Ascending aorta (tissue), 2 donors: ENCODE measurements at regions not wholly inside any gene's neighbourhood (a gene's known extent, or its start where the extent isn't known, plus 50 kb on each side); places are given as distances from the start of the nearest gene placed in this dataset.

Experiments
- DNase-seq, 2 donors: peaks; one replicate each; pipeline ENCODE4 v3.0.0-alpha.2; 2019; ENCODE audit warnings: low spot score in 2 of 2
- H3K27ac ChIP-seq, 2 donors: fragments of 200-600 bp; sonication (generic); one replicate each; pipeline ENCODE4 v1.5.1; 2016 to 2017; ENCODE audit warnings: mild to moderate bottlenecking in 1 of 2
- H3K27me3 ChIP-seq: fragments of 200-600 bp; sonication (generic); one replicate; pipeline ENCODE4 v1.5.1; 2017
- H3K36me3 ChIP-seq, 2 donors: fragments of 200-600 bp; sonication (generic); one replicate each; pipeline ENCODE4 v1.5.1; 2016
- H3K4me1 ChIP-seq, 2 donors: fragments of 200-600 bp; sonication (generic); one replicate each; pipeline ENCODE4 v1.5.1; 2016 to 2017; ENCODE audit warnings: mild to moderate bottlenecking in 1 of 2
- H3K4me3 ChIP-seq, 2 donors: fragments of 200-600 bp; sonication (generic); one replicate each; pipeline ENCODE4 v1.5.1; 2016 to 2017; ENCODE audit warnings: mild to moderate bottlenecking in 1 of 2
- H3K9me3 ChIP-seq, 2 donors: fragments of 200-600 bp; sonication (generic); one replicate each; pipeline ENCODE4 v1.5.1; 2016
- CTCF ChIP-seq, 3 experiments: fragments of 200-600 bp in 2 of 3; fragments of 450-650 bp in 1 of 3; sonication (generic) in 2 of 3; IDR thresholded peaks; one replicate each; pipeline ENCODE4 v1.5.1; 2016 to 2019; ENCODE audit warnings: antibody characterized with exemption in 3 of 3, mild to moderate bottlenecking in 1 of 3, moderate library complexity in 1 of 3
- intact Hi-C: fragments of 100-400 bp; cut with DNase I; formaldehyde crosslinking; loops from one replicate; pipeline ENCODE4 v1.15.1; 2023

GRCh38 chr4:125719987-125720386, 405.2 kb downstream of the FAT4 start:
- Histone ChIP-seq H3K27me3 (no peaks in the 10 kb centered on the region), H3K27ac (no peak overlapping the region), H3K4me1 (no peaks in the 10 kb centered on the region), H3K9me3 (no peaks in the 10 kb centered on the region), H3K4me3 (no peak overlapping the region), H3K36me3 (no peaks in the 10 kb centered on the region)
- intact Hi-C loops, result no loop called here
- no peak for TF ChIP-seq CTCF (IDR thresholded peaks at IDR 0.05)
- DNase-seq, result no peak

- intact Hi-C loops, result no loop called here
- Histone ChIP-seq H3K4me1 (no peaks in the 10 kb centered on the region), H3K9me3 (no peaks in the 10 kb centered on the region), H3K27ac (no peak overlapping the region), H3K36me3 (no peaks in the 10 kb centered on the region), H3K27me3 (no peaks in the 10 kb centered on the region), H3K4me3 (no peak overlapping the region)
- no peak for TF ChIP-seq CTCF (IDR thresholded peaks at IDR 0.05)
- no peak for DNase-seq
These were observed 407.3 kb downstream of the FAT4 start for GRCh38 chr4:125722009-125722408.

- H3K27ac ChIP-seq, result no peak overlapping the region
- TF ChIP-seq CTCF (IDR thresholded peaks at IDR 0.05), result no peak
- H3K4me3 ChIP-seq, result no peak overlapping the region
- DNase-seq, result no peak
- H3K9me3 ChIP-seq, result no peaks in the 10 kb centered on the region
- no peaks in the 10 kb centered on the region for H3K4me1 ChIP-seq
- H3K27me3 ChIP-seq, result no peaks in the 10 kb centered on the region
- intact Hi-C loops, result no loop called here
- no peaks in the 10 kb centered on the region for H3K36me3 ChIP-seq
These were observed 411.3 kb downstream of the FAT4 start for GRCh38 chr4:125725957-125726525.

- no peak overlapping the region for H3K27ac ChIP-seq
- no peaks in the 10 kb centered on the region for H3K36me3 ChIP-seq
- DNase-seq, result no peak
- TF ChIP-seq CTCF (IDR thresholded peaks at IDR 0.05), result no peak
- no peak overlapping the region for H3K4me3 ChIP-seq
- no peaks in the 10 kb centered on the region for H3K4me1 ChIP-seq
- no peaks in the 10 kb centered on the region for H3K9me3 ChIP-seq
- intact Hi-C loops, result no loop called here
- H3K27me3 ChIP-seq, result no peaks in the 10 kb centered on the region
These were observed 413.2 kb downstream of the FAT4 start for GRCh38 chr4:125727931-125728330.

- intact Hi-C loops, result no loop called here
- no peak for DNase-seq
- no peak for TF ChIP-seq CTCF (IDR thresholded peaks at IDR 0.05)
- Histone ChIP-seq H3K27ac (no peak overlapping the region), H3K4me3 (no peak overlapping the region), H3K9me3 (no peaks in the 10 kb centered on the region), H3K36me3 (no peaks in the 10 kb centered on the region), H3K27me3 (no peaks in the 10 kb centered on the region), H3K4me1 (no peaks in the 10 kb centered on the region)
These were observed 413.8 kb downstream of the FAT4 start for GRCh38 chr4:125728568-125728967.

- TF ChIP-seq CTCF (IDR thresholded peaks at IDR 0.05), result no peak
- H3K27me3 ChIP-seq, result no peaks in the 10 kb centered on the region
- DNase-seq, result no peak
- intact Hi-C loops, result no loop called here
- no peaks in the 10 kb centered on the region for H3K36me3 ChIP-seq
- no peak overlapping the region for H3K4me3 ChIP-seq
- no peak overlapping the region for H3K27ac ChIP-seq
- no peaks in the 10 kb centered on the region for H3K4me1 ChIP-seq
- no peaks in the 10 kb centered on the region for H3K9me3 ChIP-seq
These were observed 414.4 kb downstream of the FAT4 start for GRCh38 chr4:125729171-125729570.
